ENCODE measurements at regions not wholly inside any gene's neighbourhood (a gene's known extent, or its start where the extent isn't known, plus 50 kb on each side); places are given as distances from the start of the nearest gene placed in this dataset.

DNA sequence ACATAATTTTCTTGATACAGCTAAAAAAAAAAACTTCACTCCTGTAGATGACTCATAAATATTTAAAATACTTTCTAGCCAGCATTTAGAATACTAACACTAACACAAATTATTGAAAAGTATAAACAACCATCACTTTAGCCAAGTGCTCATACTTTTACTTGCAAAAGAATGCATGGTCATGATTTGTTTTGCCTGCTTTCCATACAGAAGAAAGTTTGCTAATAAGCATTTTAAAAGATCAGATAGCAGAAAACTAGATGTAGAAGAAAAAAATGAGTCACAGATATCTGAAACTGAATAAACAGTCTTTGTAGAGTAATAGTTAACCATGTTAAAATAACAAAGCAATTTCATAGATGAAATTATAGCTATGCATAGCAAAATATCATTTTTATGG is 2280.4 kb upstream of the PCDH20 start:
- TF ChIP-seq ARNTL (CRISPR knock-in tag; IDR thresholded peaks at IDR 0.05; ENCODE audit: borderline replicate concordance, low read depth) (no peak), ZFP3 (CRISPR knock-in tag; IDR thresholded peaks at IDR 0.05) (no peak), CREB5 (CRISPR knock-in tag; IDR thresholded peaks at IDR 0.05; ENCODE audit: low read depth) (no peak), ZC3H10 (CRISPR knock-in tag; IDR thresholded peaks at IDR 0.05) (no peak), POU6F1 (CRISPR knock-in tag; IDR thresholded peaks at IDR 0.05; ENCODE audit: borderline replicate concordance, low read depth) (no peak), CSRNP3 (CRISPR knock-in tag; IDR thresholded peaks at IDR 0.05) (no peak), ZNF565 (CRISPR knock-in tag; conservative IDR thresholded peaks at IDR 0.05; ENCODE audit: low read depth) (no peak), BACH2 (CRISPR knock-in tag; IDR thresholded peaks at IDR 0.05; ENCODE audit: borderline replicate concordance) (no peak), CSDC2 (CRISPR knock-in tag; IDR thresholded peaks at IDR 0.05) (no peak), ZNF8 (CRISPR knock-in tag; IDR thresholded peaks at IDR 0.05) (no peak), ESRRG (CRISPR knock-in tag; IDR thresholded peaks at IDR 0.05) (no peak)
- TF ChIP-seq, protein P1, sequence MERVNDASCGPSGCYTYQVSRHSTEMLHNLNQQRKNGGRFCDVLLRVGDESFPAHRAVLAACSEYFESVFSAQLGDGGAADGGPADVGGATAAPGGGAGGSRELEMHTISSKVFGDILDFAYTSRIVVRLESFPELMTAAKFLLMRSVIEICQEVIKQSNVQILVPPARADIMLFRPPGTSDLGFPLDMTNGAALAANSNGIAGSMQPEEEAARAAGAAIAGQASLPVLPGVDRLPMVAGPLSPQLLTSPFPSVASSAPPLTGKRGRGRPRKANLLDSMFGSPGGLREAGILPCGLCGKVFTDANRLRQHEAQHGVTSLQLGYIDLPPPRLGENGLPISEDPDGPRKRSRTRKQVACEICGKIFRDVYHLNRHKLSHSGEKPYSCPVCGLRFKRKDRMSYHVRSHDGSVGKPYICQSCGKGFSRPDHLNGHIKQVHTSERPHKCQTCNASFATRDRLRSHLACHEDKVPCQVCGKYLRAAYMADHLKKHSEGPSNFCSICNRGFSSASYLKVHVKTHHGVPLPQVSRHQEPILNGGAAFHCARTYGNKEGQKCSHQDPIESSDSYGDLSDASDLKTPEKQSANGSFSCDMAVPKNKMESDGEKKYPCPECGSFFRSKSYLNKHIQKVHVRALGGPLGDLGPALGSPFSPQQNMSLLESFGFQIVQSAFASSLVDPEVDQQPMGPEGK (CRISPR knock-in tag; IDR thresholded peaks at IDR 0.05; ENCODE audit: borderline replicate concordance), result no peak
- TF ChIP-seq, protein P2, sequence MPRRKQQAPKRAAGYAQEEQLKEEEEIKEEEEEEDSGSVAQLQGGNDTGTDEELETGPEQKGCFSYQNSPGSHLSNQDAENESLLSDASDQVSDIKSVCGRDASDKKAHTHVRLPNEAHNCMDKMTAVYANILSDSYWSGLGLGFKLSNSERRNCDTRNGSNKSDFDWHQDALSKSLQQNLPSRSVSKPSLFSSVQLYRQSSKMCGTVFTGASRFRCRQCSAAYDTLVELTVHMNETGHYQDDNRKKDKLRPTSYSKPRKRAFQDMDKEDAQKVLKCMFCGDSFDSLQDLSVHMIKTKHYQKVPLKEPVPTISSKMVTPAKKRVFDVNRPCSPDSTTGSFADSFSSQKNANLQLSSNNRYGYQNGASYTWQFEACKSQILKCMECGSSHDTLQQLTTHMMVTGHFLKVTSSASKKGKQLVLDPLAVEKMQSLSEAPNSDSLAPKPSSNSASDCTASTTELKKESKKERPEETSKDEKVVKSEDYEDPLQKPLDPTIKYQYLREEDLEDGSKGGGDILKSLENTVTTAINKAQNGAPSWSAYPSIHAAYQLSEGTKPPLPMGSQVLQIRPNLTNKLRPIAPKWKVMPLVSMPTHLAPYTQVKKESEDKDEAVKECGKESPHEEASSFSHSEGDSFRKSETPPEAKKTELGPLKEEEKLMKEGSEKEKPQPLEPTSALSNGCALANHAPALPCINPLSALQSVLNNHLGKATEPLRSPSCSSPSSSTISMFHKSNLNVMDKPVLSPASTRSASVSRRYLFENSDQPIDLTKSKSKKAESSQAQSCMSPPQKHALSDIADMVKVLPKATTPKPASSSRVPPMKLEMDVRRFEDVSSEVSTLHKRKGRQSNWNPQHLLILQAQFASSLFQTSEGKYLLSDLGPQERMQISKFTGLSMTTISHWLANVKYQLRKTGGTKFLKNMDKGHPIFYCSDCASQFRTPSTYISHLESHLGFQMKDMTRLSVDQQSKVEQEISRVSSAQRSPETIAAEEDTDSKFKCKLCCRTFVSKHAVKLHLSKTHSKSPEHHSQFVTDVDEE (CRISPR knock-in tag; IDR thresholded peaks at IDR 0.05), result no peak
